ENCODE measurements at regions not wholly inside any gene's neighbourhood (a gene's known extent, or its start where the extent isn't known, plus 50 kb on each side); places are given as distances from the start of the nearest gene placed in this dataset.
"Not testable (repeated sequence)": the region's sequence is repeated elsewhere in the genome, so short reads cannot be mapped to it uniquely, and the experiment has no call there.

DNA sequence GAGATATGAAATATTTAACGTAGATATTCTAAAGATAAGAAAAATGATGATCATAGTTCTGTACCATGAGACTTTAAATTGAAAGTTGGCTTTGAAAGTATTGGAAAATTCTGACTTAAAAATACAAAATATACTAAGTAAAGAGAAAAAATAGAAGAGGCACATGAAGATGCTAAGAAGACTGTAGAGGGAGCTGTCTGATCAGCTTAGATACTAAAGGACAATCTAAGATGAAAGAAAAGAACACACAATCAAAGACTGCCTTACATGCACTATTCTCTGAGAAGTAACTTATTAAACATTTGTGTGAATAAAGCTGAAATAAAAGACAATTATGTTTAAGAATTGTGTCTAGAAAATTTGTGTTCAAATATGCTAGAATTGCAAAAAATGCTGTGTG is 55.1 kb downstream of the RBMXL2 start:
- peak; percentile 2 for DNase-seq (ENCODE audit: low read depth, low spot score)
- H3K4me3 ChIP-seq (ENCODE audit: low read depth, low read length): no peak overlapping the region
- CTCF ChIA-PET: no interaction called here
- TF ChIP-seq, protein P1, sequence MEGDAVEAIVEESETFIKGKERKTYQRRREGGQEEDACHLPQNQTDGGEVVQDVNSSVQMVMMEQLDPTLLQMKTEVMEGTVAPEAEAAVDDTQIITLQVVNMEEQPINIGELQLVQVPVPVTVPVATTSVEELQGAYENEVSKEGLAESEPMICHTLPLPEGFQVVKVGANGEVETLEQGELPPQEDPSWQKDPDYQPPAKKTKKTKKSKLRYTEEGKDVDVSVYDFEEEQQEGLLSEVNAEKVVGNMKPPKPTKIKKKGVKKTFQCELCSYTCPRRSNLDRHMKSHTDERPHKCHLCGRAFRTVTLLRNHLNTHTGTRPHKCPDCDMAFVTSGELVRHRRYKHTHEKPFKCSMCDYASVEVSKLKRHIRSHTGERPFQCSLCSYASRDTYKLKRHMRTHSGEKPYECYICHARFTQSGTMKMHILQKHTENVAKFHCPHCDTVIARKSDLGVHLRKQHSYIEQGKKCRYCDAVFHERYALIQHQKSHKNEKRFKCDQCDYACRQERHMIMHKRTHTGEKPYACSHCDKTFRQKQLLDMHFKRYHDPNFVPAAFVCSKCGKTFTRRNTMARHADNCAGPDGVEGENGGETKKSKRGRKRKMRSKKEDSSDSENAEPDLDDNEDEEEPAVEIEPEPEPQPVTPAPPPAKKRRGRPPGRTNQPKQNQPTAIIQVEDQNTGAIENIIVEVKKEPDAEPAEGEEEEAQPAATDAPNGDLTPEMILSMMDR (IDR thresholded peaks at IDR 0.05; ENCODE audit: insufficient read depth, low read length, missing control alignments): no peak
- POLR2A ChIA-PET: no interaction called here

DNA sequence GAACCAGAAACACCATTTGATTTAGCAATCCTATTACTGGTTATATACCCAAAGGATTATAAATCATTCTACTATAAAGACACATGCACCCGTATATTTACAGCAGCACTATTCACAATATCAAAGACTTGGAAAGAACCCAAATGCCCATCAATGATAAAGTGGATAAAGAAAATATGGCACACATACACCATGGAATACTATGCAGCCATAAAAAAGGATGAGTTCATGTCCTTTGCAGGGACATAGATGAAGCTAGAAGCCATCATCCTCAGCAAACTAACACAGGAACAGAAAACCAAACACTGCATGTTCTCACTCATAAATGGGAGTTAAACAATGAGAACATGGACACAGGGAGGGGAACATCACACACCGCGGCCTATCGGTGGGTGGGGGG is 61.3 kb downstream of the RBMXL2 start:
- H3K4me3 ChIP-seq (ENCODE audit: low read depth, low read length); DNase-seq (ENCODE audit: low read depth, low spot score); POLR2A ChIA-PET; CTCF ChIA-PET: not testable (repeated sequence)

DNA sequence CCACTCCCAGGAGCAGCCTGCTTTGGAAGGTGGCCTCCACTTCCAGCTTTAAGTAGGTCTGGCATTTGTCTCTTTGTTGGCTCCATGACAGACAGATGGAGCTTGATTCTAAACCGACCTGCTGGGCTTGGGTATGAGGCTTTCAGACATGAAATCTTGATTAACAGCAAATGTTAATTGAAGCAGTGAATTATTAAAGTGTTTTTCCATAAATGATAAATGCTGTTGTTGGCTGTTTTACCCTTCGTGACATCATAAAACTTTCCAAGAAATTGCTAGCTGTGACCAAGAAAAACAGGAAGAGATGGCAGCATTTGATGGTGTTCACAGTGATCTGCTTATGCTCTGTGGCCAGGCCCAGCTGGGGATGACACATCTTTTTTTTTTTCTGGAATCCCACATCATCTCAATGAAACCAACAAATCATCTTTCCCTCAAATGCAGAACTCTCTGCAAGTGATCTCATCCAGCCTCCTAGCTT is 66.1 kb downstream of the RBMXL2 start:
- DNase-seq (ENCODE audit: low read depth, low spot score): no peak
- TF ChIP-seq, protein P1 (IDR thresholded peaks at IDR 0.05; ENCODE audit: insufficient read depth, low read length, missing control alignments): no peak
- ChIA-PET CTCF (no interaction called here), POLR2A (interaction anchor here (0.6 kb wide), 1 partner anchor 1286 kb away, joined by 3 read pairs; no protein-coding TSS in a partner anchor)
- no peak overlapping the region for H3K4me3 ChIP-seq (ENCODE audit: low read depth, low read length)

DNA sequence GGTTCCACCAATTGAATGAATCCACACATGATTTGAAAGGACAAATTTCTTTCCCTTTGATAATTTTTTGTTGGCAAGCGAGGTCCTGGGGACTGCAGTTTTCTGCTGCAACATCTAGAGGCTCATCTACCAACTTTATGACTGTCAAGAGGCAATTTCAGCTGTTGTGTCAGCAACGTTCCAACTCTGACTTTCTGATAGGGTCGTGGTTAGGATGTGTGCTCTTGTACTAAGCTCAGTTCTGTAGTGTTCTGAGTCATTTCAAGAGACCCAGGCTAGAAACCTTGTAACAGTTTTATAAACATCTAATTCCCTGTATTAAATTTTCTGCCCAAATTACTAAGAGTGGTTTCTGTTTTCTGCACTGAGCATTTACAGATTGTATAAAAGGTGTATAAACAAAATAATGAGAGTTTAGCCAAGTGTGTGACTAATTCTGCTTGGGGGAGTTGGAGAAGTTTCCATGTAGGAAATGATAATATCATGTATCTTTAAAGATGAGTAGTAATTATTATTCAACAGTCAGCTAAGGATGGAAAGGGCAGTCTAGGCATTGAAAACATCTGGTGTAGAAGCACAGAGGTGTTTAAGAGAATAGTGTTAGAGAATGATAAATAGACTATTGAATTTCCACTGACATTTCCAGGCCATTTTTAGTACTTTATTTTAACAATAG is 72.2 kb downstream of the RBMXL2 start:
- TF ChIP-seq, protein P1 (IDR thresholded peaks at IDR 0.05; ENCODE audit: insufficient read depth, low read length, missing control alignments): no peak
- CTCF ChIA-PET: no interaction called here

DNA sequence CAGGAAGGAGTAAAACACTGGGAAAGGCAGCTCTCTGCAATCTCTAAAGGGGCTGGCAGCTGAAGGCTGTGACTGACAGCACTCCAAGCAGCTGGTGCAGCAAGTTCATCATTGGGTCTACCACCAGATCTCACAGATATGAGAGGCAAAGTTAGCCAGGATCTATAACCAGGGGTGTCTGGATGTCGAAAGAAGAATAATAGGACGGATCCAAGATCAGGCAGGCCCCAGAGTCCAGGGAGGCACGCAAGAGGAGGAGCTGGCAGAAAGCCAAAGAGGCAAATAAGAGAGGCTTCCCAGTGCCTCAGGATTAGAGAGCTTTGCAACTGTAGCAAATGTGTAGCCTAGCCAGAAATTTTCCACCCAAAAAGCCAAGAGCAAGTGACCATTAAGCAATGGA is 77.1 kb downstream of the RBMXL2 start:
- CTCF ChIA-PET: no interaction called here
- TF ChIP-seq, protein P1 (IDR thresholded peaks at IDR 0.05; ENCODE audit: insufficient read depth, low read length, missing control alignments): no peak
- POLR2A ChIA-PET: no interaction called here
- H3K4me3 ChIP-seq (ENCODE audit: low read depth, low read length): no peak overlapping the region
- DNase-seq (ENCODE audit: low read depth, low spot score): no peak

More for the DNA sequence above, 72.2 kb downstream of the RBMXL2 start:
- POLR2A ChIA-PET: no interaction called here
- H3K4me3 ChIP-seq (ENCODE audit: low read depth, low read length): no peak overlapping the region
- no peak for DNase-seq (ENCODE audit: low read depth, low spot score)

DNA sequence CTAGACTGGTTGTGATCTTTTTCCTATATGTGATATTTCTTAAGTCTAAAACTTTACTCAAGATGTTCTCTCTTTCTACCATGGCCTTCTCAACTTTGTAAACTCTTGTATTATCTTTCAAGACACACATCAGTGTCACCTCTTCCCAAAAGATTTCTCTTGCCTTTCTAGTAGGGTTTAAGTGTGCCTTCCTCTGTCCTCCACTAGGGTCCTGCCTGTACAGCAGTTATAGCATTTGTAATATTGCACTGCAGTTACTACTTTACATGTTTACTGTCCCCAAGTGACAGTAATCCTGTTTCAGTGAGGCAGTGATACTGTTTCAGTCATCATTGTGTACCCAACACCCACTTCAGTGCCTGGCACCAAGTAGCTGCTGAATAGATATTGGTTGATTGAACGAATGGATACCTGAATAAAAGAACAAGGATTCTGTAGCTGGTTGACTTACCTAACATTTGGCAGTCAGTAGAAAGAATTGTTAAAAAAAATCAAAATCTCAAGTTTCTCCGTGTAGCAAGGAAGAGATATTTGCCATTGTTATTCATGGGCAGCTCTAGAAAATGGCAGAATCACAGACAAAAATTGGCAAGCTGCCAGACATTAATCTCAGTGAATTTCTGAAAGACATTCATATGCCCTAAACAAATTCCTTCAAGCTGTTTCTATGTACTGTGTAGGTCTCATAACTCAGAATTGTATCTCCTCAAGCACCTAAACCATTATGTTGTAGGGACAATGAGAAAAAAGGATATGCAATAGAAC is 79.4 kb downstream of the RBMXL2 start:
- DNase-seq (ENCODE audit: low read depth, low spot score): no peak
- TF ChIP-seq, protein P1 (IDR thresholded peaks at IDR 0.05; ENCODE audit: insufficient read depth, low read length, missing control alignments): no peak
- POLR2A ChIA-PET: no interaction called here

DNA sequence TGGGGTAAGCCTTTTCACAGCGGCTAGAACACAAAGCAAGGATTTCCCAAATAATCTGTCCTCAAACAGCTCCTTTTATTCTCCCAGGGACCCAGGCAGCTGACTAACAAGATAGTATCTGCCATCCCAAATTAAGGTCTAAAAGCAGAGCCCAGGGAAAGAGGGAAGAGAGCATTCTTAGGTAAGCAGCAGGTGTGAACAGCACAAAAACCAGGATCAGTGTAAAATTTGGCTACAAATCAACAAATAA is 79.9 kb downstream of the RBMXL2 start:
- TF ChIP-seq, protein P1 (IDR thresholded peaks at IDR 0.05; ENCODE audit: insufficient read depth, low read length, missing control alignments): no peak
- ChIA-PET CTCF (no interaction called here), POLR2A (no interaction called here)
- no peak for DNase-seq (ENCODE audit: low read depth, low spot score)
- H3K4me3 ChIP-seq (ENCODE audit: low read depth, low read length): no peak overlapping the region

More for the DNA sequence above, 79.4 kb downstream of the RBMXL2 start:
- CTCF ChIA-PET: no interaction called here
- H3K4me3 ChIP-seq (ENCODE audit: low read depth, low read length): no peak overlapping the region

Data from AG04449 (cell line).